ENCODE measurements at regions not wholly inside any gene's neighbourhood (a gene's known extent, or its start where the extent isn't known, plus 50 kb on each side); places are given as distances from the start of the nearest gene placed in this dataset.
"Not testable (repeated sequence)": the region's sequence is repeated elsewhere in the genome, so short reads cannot be mapped to it uniquely, and the experiment has no call there.

- no peak for DNase-seq
Measured at GRCh38 chr13:59270327-59270726, 893.4 kb downstream of the DIAPH3 start.

- DNase-seq, result no peak
Measured at GRCh38 chr13:59274958-59275727, 888.6 kb downstream of the DIAPH3 start.

- DNase-seq, result no peak
Measured at GRCh38 chr13:59276436-59276835, 887.3 kb downstream of the DIAPH3 start.

DNA sequence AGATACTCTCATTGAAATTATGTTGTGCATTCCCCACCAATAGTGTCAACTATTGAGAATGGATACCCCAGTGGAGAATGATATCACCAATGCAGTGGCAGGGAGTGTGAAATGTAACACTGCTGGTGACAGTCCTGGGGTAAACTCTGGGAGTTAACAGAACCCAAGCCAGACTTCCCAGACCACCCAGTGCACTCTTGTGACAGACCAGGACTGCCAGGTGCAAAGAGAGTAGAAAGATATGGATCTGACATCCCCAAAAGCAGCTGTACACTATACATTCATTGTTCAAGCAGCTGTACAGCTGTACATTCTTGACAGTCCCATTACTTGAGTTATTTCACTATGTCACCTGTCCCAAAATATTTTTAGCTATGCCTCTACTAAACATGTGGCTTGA is 886.6 kb downstream of the DIAPH3 start:
- DNase-seq, result no peak

- DNase-seq, result no peak
Measured at GRCh38 chr13:59279028-59279427, 884.7 kb downstream of the DIAPH3 start.

DNA sequence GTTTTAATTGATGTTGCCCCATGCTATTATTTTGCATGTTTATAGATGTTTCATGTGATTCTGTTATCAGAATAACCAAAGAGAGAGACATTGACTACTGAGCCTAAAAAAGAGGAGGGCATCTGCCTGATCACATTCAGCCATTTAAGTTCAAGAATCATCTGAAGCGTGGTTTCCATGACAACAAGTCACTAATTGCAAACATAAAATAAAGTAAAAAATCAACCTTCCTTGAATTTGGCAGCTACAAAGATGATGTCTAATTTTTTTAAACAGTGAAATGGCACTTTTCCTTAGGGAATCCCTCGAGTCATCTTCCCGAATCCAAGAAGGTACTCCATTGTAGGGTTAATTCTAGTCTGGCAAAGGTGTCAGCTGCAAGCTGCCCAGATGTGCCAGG is 884.2 kb downstream of the DIAPH3 start:
- DNase-seq, result no peak

GRCh38 chr13:59280297-59280696 is 883.4 kb downstream of the DIAPH3 start:
- no peak for DNase-seq

GRCh38 chr13:59281453-59281852 is 882.3 kb downstream of the DIAPH3 start:
- DNase-seq, result no peak

- DNase-seq, result not testable (repeated sequence)
Measured at GRCh38 chr13:59292240-59292639, 871.5 kb downstream of the DIAPH3 start.

GRCh38 chr13:59299584-59299983 is 864.1 kb downstream of the DIAPH3 start:
- DNase-seq, result no peak

- DNase-seq, result peak; percentile 46
Measured at GRCh38 chr13:59300355-59301173, 863.2 kb downstream of the DIAPH3 start.

DNA sequence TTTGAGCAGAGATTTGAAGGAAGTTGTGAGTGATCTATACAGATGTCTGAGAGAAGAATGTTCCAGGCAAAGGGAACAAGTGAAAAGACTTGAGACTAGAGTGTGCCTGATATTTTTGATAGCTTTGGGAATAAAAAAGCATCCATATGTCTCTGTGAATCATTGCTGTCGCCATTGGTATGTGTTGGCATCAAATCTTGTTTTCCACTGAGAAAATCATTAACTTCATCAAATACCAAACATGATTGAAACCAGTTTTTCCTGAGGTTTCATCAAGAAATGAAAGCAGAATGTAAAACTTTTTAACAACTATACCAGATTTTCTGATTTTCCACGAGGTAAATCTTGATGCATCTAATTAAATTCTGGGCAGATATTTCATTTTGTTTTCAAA is 862.6 kb downstream of the DIAPH3 start:
- DNase-seq, result no peak

- DNase-seq, result no peak
Measured at GRCh38 chr13:59303433-59303832, 860.3 kb downstream of the DIAPH3 start.

GRCh38 chr13:59304596-59304995 is 859.1 kb downstream of the DIAPH3 start:
- DNase-seq, result no peak

GRCh38 chr13:59305896-59306295 is 857.8 kb downstream of the DIAPH3 start:
- no peak for DNase-seq

- DNase-seq, result no peak
Measured at GRCh38 chr13:59312776-59313175, 851.0 kb downstream of the DIAPH3 start.

GRCh38 chr13:59318320-59318930 is 845.3 kb downstream of the DIAPH3 start:
- peak; percentile 82 for DNase-seq

DNA sequence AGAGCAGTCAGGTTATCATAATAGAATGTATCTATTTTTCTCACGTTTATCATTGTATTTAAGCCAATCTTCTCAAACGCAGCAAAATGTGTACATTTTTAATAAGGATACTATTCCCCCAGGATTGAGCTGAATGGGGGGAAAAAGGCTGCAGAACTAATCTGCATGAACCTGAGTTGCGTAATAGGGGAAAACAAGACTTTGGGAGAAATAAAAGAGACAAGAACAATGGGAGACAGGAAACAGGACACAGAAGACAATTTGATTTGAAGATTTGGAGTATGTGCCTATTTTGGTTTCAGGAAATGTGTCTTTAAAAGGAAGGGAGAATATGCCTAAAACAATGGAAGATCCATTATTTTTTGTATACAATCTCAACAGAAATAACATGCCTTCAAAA is 844.5 kb downstream of the DIAPH3 start:
- no peak for DNase-seq

DNA sequence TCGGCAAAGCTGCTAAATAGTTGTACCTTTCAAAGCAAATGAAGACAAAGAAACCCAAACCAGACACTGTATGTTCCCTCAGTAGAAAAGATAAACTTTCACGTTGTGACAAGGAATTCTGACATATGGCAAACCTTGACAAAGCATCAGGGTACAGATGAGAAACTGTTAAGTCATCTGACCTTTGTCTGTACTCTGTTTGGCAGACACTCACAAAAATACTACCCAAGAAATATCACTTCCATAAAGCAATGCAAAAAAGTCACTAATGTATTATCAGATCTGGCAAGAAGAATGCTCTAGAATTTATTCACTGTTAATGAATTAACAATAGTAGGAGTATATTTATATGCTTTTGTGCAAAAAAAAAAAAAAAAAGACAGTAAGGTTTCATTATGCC is 843.7 kb downstream of the DIAPH3 start:
- DNase-seq, result no peak

DNA sequence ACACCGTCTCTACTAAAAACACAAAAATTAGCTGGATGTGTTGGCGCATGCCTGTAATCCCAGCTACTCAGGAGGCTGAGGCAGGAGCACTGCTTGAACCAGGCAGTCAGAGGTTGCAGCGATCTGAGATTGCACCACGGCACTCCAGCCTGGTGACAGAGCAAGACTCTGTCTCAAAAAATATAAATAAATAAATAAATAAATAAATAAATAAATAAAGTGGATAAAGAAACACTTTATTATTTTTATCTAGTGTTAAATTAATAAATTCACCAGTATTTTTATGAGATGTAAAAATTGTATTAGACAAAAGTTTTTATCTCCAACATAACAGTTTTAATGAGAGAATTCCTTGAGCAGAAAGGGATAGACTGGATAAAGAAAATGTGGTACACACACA is 839.3 kb downstream of the DIAPH3 start:
- DNase-seq, result not testable (repeated sequence)

DNA sequence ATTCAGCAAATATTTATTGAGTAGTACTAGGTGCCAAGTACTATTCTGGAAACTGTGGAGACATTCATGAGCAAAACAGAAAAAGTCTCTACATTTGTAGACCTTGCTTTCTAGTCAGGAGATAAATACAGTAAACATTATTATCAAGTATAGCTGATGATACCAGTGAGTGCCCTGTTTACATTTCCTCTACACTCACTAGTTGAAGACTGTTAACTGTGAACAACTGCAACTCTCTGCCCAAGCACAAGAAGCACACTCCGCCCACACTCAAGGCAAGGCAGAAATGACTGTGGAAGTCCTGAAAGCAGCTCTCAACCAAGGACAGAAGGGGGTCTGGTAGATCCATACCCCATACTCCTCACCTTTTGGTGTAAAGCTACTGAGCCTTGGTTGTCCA is 837.0 kb downstream of the DIAPH3 start:
- no peak for DNase-seq

DNA sequence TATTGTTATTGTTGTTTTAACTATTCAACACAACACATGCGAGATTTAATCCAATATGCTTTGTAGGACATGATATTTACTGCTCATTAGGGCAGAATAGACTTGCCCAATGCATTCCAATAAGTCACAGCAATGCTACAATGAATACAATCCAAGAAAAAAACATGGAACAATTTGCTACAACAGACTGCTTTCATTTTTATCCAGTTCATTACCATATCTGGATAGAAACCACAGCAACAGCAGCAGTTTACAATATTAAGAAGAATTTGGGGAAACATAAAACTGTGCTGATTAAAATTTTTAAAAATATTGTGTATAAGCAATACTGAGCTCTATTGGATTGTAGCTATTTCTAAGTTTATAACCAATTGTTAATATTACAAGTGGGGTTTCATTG is 833.0 kb downstream of the DIAPH3 start:
- DNase-seq, result no peak

DNA sequence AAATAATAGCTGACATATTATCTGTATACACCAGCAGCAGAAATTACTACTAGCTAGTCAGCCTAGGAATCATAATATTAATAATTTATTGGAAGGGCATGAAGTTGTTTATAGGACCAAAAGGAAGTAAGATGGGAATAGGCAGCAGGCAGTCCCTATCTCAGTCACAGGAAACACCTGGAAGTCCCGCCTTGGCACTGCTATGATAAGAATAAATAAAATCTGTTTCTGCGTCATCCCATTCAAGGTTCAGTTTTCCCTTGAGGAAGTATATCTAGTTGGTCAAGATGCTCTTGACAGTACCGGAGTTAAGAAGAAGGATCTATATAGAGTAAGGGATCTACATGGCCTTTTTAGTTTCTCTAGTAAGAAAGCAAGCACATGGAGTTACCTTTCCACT is 830.8 kb downstream of the DIAPH3 start:
- no peak for DNase-seq

DNA sequence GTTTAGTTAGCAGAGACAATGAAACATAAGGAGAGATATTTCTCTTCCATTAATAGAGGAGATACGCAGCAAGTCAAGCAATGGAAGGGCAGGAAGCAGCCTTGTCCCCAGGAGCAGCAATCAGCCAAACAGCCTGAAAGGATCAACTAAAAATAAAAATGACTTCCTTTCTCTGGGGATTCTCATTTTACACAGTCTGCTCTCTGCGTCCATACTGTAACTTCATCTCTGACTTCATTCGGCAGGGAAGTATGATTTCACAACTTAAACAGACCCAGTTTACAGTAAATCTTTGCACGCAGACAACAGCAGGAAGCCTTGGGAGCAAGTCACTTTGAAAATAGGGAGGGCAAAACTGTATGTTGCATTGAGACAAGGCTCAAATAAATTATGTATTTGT is 826.7 kb downstream of the DIAPH3 start:
- peak; percentile 3 for DNase-seq

Data from hematopoietic multipotent progenitor cell treated with erythropoietin and hydrocortisone succinate and interleukin-3 and kit ligand, for 6 days (in vitro differentiated cells).